ENCODE measurements at regions not wholly inside any gene's neighbourhood (a gene's known extent, or its start where the extent isn't known, plus 50 kb on each side); places are given as distances from the start of the nearest gene placed in this dataset.

GRCh38 chr7:136399385-136399784, 422.2 kb upstream of the MTPN start:
- Histone ChIP-seq H3F3A (ENCODE audit: insufficient read depth, low read depth) (no peaks in the 10 kb centered on the region), H3K9me2 (ENCODE audit: insufficient read depth) (no peaks in the 10 kb centered on the region), H2AFZ (no peak overlapping the region), H3K4me3 (no peak overlapping the region), H3K9me3 (ENCODE audit: insufficient read depth, low read depth) (no peaks in the 10 kb centered on the region), H3K36me3 (ENCODE audit: low read depth) (no peaks in the 10 kb centered on the region), H3K4me1 (replicated peaks; ENCODE audit: insufficient read depth) (no peaks in the 10 kb centered on the region), H3K4me2 (no peak overlapping the region), H3K27me3 (ENCODE audit: insufficient read depth, low read depth) (no peaks in the 10 kb centered on the region), H4K20me1 (ENCODE audit: insufficient read depth) (no peaks in the 10 kb centered on the region), H3K79me2 (ENCODE audit: low read depth) (no peaks in the 10 kb centered on the region), H3K27ac (no peak overlapping the region)
- no peak for TF ChIP-seq EZH2 (IDR thresholded peaks at IDR 0.05; ENCODE audit: low read depth)
- TF ChIP-seq CTCF (conservative IDR thresholded peaks at IDR 0.05), result no peak
- intact Hi-C loops (cut with micrococcal nuclease; ENCODE audit: unreplicated experiment), result loop anchor here (10.0 kb wide), 1 partner anchor 725 kb away; no protein-coding TSS in a partner anchor
- POLR2A ChIA-PET (ENCODE audit: unreplicated experiment), result interaction anchor here (0.6 kb wide), 1 partner anchor 868 kb away, joined by 18 read pairs; no protein-coding TSS in a partner anchor
- BruUV-seq (replicated peaks), result no TSS peak
- no peak for DNase-seq
- CTCF ChIA-PET, result no interaction called here

- DNase-seq, result no peak
- BruUV-seq (replicated peaks), result no TSS peak
- Histone ChIP-seq H3K4me1 (replicated peaks; ENCODE audit: insufficient read depth) (no peaks in the 10 kb centered on the region), H3K9me3 (ENCODE audit: insufficient read depth, low read depth) (no peaks in the 10 kb centered on the region), H2AFZ (no peak overlapping the region), H3F3A (ENCODE audit: insufficient read depth, low read depth) (no peaks in the 10 kb centered on the region), H3K9me2 (ENCODE audit: insufficient read depth) (no peaks in the 10 kb centered on the region; the same call in 1 of the 2 replicates), H3K27ac (no peak overlapping the region), H3K27me3 (ENCODE audit: insufficient read depth, low read depth) (no peaks in the 10 kb centered on the region), H3K4me3 (no peak overlapping the region), H3K4me2 (no peak overlapping the region), H4K20me1 (ENCODE audit: insufficient read depth) (no peaks in the 10 kb centered on the region), H3K36me3 (ENCODE audit: low read depth) (no peaks in the 10 kb centered on the region), H3K79me2 (ENCODE audit: low read depth) (no peaks in the 10 kb centered on the region)
- no peak for TF ChIP-seq EZH2 (IDR thresholded peaks at IDR 0.05; ENCODE audit: low read depth)
- no peak for TF ChIP-seq CTCF (conservative IDR thresholded peaks at IDR 0.05)
- intact Hi-C loops (cut with micrococcal nuclease; ENCODE audit: unreplicated experiment), result loop anchor here (10.0 kb wide), 1 partner anchor 718 kb away; no protein-coding TSS in a partner anchor
- POLR2A ChIA-PET (ENCODE audit: unreplicated experiment), result no interaction called here
- CTCF ChIA-PET, result no interaction called here
These were observed 415.7 kb upstream of the MTPN start for GRCh38 chr7:136392856-136393255.

- Histone ChIP-seq H3K36me3 (ENCODE audit: low read depth) (no peaks in the 10 kb centered on the region), H3K27me3 (ENCODE audit: insufficient read depth, low read depth) (no peaks in the 10 kb centered on the region), H4K20me1 (ENCODE audit: insufficient read depth) (no peaks in the 10 kb centered on the region), H3K9me2 (ENCODE audit: insufficient read depth) (no peaks in the 10 kb centered on the region; the same call in 1 of the 2 replicates), H3K4me1 (replicated peaks; ENCODE audit: insufficient read depth) (no peaks in the 10 kb centered on the region), H3K79me2 (ENCODE audit: low read depth) (no peaks in the 10 kb centered on the region), H3K4me3 (no peak overlapping the region), H3K27ac (no peak overlapping the region), H3K4me2 (no peak overlapping the region), H3K9me3 (ENCODE audit: insufficient read depth, low read depth) (no peaks in the 10 kb centered on the region), H3F3A (ENCODE audit: insufficient read depth, low read depth) (no peaks in the 10 kb centered on the region), H2AFZ (no peak overlapping the region)
- POLR2A ChIA-PET (ENCODE audit: unreplicated experiment), result no interaction called here
- no peak for TF ChIP-seq EZH2 (IDR thresholded peaks at IDR 0.05; ENCODE audit: low read depth)
- TF ChIP-seq CTCF (conservative IDR thresholded peaks at IDR 0.05), result no peak
- no TSS peak for BruUV-seq (replicated peaks)
- CTCF ChIA-PET, result interaction anchor here (0.6 kb wide), 1 partner anchor 17 kb away, joined by 3 read pairs; no protein-coding TSS in a partner anchor
- intact Hi-C loops (cut with micrococcal nuclease; ENCODE audit: unreplicated experiment), result loop anchor here (10.0 kb wide), 1 partner anchor 717 kb away; no protein-coding TSS in a partner anchor
- no peak for DNase-seq
These were observed 414.2 kb upstream of the MTPN start for GRCh38 chr7:136391371-136391770.

Data from PC-9 (cell line).